Stomach (tissue), 8 donors: ENCODE measurements at regions not wholly inside any gene's neighbourhood (a gene's known extent, or its start where the extent isn't known, plus 50 kb on each side); places are given as distances from the start of the nearest gene placed in this dataset.

Experiments
- DNase-seq, 2 donors: peaks; one replicate each; pipeline versions ENCODE4 v3.0.0 to v3.0.0-alpha.2; 2013 to 2019
- H3K27ac ChIP-seq, 5 donors: fragments of 200-600 bp in 4 of 5; sonication (generic) in 4 of 5; one replicate each; pipeline ENCODE4 v1.5.1; 2013 to 2019; ENCODE audit warnings: mild to moderate bottlenecking in 1 of 5, moderate library complexity in 1 of 5
- H3K27me3 ChIP-seq, 3 donors: fragments of 200-600 bp; sonication (generic); one replicate each; pipeline ENCODE4 v1.5.1; 2017 to 2019; ENCODE audit warnings: mixed run types in 1 of 3
- H3K36me3 ChIP-seq, 4 donors: fragments of 200-600 bp; sonication (generic); 1 replicate in 3 of 4; 2 replicates in 1 of 4; pipeline ENCODE4 v1.5.1; 2016 to 2019
- H3K4me1 ChIP-seq, 4 donors: fragments of 200-600 bp; sonication (generic); one replicate each; pipeline ENCODE4 v1.5.1; 2016 to 2019
- H3K4me3 ChIP-seq, 4 donors: fragments of 200-600 bp; sonication (generic) in 3 of 4; one replicate each; pipeline ENCODE4 v1.5.1; 2016 to 2019; ENCODE audit warnings: mild to moderate bottlenecking in 1 of 4
- H3K9me3 ChIP-seq, 4 donors: fragments of 200-600 bp; sonication (generic); one replicate each; pipeline ENCODE4 v1.5.1; 2016 to 2019
- CTCF ChIP-seq, 7 experiments: fragments of 450-650 bp in 4 of 7; fragments of 200-600 bp in 3 of 7; sonication (generic) in 3 of 7; IDR thresholded peaks; one replicate each; pipeline ENCODE4 v1.5.1; 2016 to 2019; ENCODE audit warnings: antibody characterized with exemption in 7 of 7, control low read depth in 2 of 7, mild to moderate bottlenecking in 1 of 7
- EP300 ChIP-seq: sonication (generic); formaldehyde crosslinking; IDR thresholded peaks from one replicate; pipeline ENCODE4 v1.6.1; 2017; ENCODE audit warnings: antibody characterized with exemption
- POLR2A ChIP-seq, 4 donors: fragments of 450-650 bp; IDR thresholded peaks; one replicate each; pipeline ENCODE4 v1.6.1; 2016; ENCODE audit warnings: antibody characterized with exemption in 4 of 4, control low read depth in 2 of 4, mild to moderate bottlenecking in 1 of 4, moderate library complexity in 1 of 4
- POLR2AphosphoS5 ChIP-seq, 3 donors: sonication (generic); formaldehyde crosslinking; IDR thresholded peaks; one replicate each; pipeline ENCODE4 v1.6.1; 2016; ENCODE audit warnings: antibody characterized with exemption in 3 of 3
- WGBS, 5 donors: extraction: QIAGEN DNeasy Blood & Tissue Kit in 3 of 5; methylation state at CpG; one replicate each; pipeline versions ENCODE4 v1.1.5 to v1.1.7; 2013 to 2018; 5-methylcytosine and 5-hydroxymethylcytosine counted together
- intact Hi-C: fragments of 100-400 bp; cut with DNase I; formaldehyde crosslinking; loops from one replicate; pipeline ENCODE4 v1.15.1; 2023; ENCODE audit warnings: low total_unique reads
- donor health status: healthy with polysubstance abuse.
- donor health status: Bipolar disorder and iron deficiency.
- donor health status: healthy.

- intact Hi-C loops: no loop called here
- Histone ChIP-seq H3K4me1 (no peaks in the 10 kb centered on the region), H3K27me3 (no peaks in the 10 kb centered on the region), H3K27ac (no peak overlapping the region), H3K4me3 (no peak overlapping the region), H3K9me3 (no peaks in the 10 kb centered on the region), H3K36me3 (no peaks in the 10 kb centered on the region)
- no peak for TF ChIP-seq POLR2A (IDR thresholded peaks at IDR 0.05)
- no peak for TF ChIP-seq EP300
- TF ChIP-seq POLR2AphosphoS5 (IDR thresholded peaks at IDR 0.05): no peak
- TF ChIP-seq CTCF (IDR thresholded peaks at IDR 0.05): no peak
- peak in 1 of 2 donors; percentile 8 for DNase-seq
- 65 to 74% (median 68%) methylated on average over 2 of the region's 2 CpGs for WGBS, 5 donors
Observed at GRCh38 chr1:187477103-187477502, 648.4 kb downstream of the PLA2G4A start.

GRCh38 chr1:187477535-187477934 lies 648.8 kb downstream of the PLA2G4A start:
- Histone ChIP-seq H3K27me3 (no peaks in the 10 kb centered on the region), H3K27ac (no peak overlapping the region), H3K4me3 (no peak overlapping the region), H3K9me3 (no peaks in the 10 kb centered on the region), H3K36me3 (no peaks in the 10 kb centered on the region), H3K4me1 (no peaks in the 10 kb centered on the region)
- TF ChIP-seq CTCF (IDR thresholded peaks at IDR 0.05) (no peak), POLR2AphosphoS5 (IDR thresholded peaks at IDR 0.05) (no peak), POLR2A (IDR thresholded peaks at IDR 0.05) (no peak), EP300 (no peak)
- no peak for DNase-seq
- intact Hi-C loops: no loop called here
- 63 to 69% (median 67%) methylated on average over 4 of the region's 4 CpGs for WGBS, 5 donors

GRCh38 chr1:187481581-187482148 lies 652.9 kb downstream of the PLA2G4A start:
- no peaks in the 10 kb centered on the region for H3K9me3 ChIP-seq
- H3K27ac ChIP-seq: no peak overlapping the region
- no peak overlapping the region for H3K4me3 ChIP-seq
- WGBS, 5 donors: 73 to 80% (median 75%) methylated on average over 10 of the region's 10 CpGs
- no peaks in the 10 kb centered on the region for H3K4me1 ChIP-seq
- no peaks in the 10 kb centered on the region for H3K27me3 ChIP-seq
- intact Hi-C loops: no loop called here
- H3K36me3 ChIP-seq: no peaks in the 10 kb centered on the region
- no peak for TF ChIP-seq EP300
- TF ChIP-seq POLR2AphosphoS5 (IDR thresholded peaks at IDR 0.05): no peak
- no peak for TF ChIP-seq CTCF (IDR thresholded peaks at IDR 0.05)
- TF ChIP-seq POLR2A (IDR thresholded peaks at IDR 0.05): no peak
- peak in 1 of 2 donors; percentile 5 for DNase-seq

GRCh38 chr1:187490266-187490665 lies 661.5 kb downstream of the PLA2G4A start:
- TF ChIP-seq CTCF (IDR thresholded peaks at IDR 0.05) (no peak), POLR2AphosphoS5 (IDR thresholded peaks at IDR 0.05) (no peak), POLR2A (IDR thresholded peaks at IDR 0.05) (no peak), EP300 (no peak)
- H3K4me1 ChIP-seq: no peaks in the 10 kb centered on the region
- H3K9me3 ChIP-seq: no peaks in the 10 kb centered on the region
- H3K27me3 ChIP-seq: no peaks in the 10 kb centered on the region
- WGBS, 5 donors: 80 to 88% (median 84%) methylated on average over 3 of the region's 3 CpGs
- no peak for DNase-seq
- no peak overlapping the region for H3K4me3 ChIP-seq
- intact Hi-C loops: no loop called here
- no peaks in the 10 kb centered on the region for H3K36me3 ChIP-seq
- no peak overlapping the region for H3K27ac ChIP-seq
